ENCODE measurements at regions not wholly inside any gene's neighbourhood (a gene's known extent, or its start where the extent isn't known, plus 50 kb on each side); places are given as distances from the start of the nearest gene placed in this dataset.
"Not testable (repeated sequence)": the region's sequence is repeated elsewhere in the genome, so short reads cannot be mapped to it uniquely, and the experiment has no call there.

GRCh38 chr6:121771937-121772720, 336.7 kb downstream of the GJA1 start:
- no peak for FAIRE-seq
- no peak for DNase-seq (ENCODE audit: insufficient read length, low spot score)
- TF ChIP-seq PAX5 (IDR thresholded peaks at IDR 0.05; ENCODE audit: insufficient read depth, low read length, severe bottlenecking) (no peak), POLR2AphosphoS5 (IDR thresholded peaks at IDR 0.05; ENCODE audit: low read depth, low read length) (no peak), POU2F2 (IDR thresholded peaks at IDR 0.05; ENCODE audit: low read depth, low read length) (no peak), SPI1 (IDR thresholded peaks at IDR 0.05; ENCODE audit: low read depth, low read length) (no peak), TAF1 (IDR thresholded peaks at IDR 0.05; ENCODE audit: low read depth, low read length) (no peak), POLR2A (IDR thresholded peaks at IDR 0.05; ENCODE audit: low read depth, low read length) (no peak)

GRCh38 chr6:121776054-121776453, 340.6 kb downstream of the GJA1 start:
- TF ChIP-seq PAX5 (IDR thresholded peaks at IDR 0.05; ENCODE audit: insufficient read depth, low read length, severe bottlenecking) (no peak), POLR2A (IDR thresholded peaks at IDR 0.05; ENCODE audit: low read depth, low read length) (no peak), SPI1 (IDR thresholded peaks at IDR 0.05; ENCODE audit: low read depth, low read length) (no peak), POLR2AphosphoS5 (IDR thresholded peaks at IDR 0.05; ENCODE audit: low read depth, low read length) (no peak), POU2F2 (IDR thresholded peaks at IDR 0.05; ENCODE audit: low read depth, low read length) (no peak), TAF1 (IDR thresholded peaks at IDR 0.05; ENCODE audit: low read depth, low read length) (no peak)
- DNase-seq (ENCODE audit: insufficient read length, low spot score) (no peak), FAIRE-seq (no peak)

GRCh38 chr6:121780325-121781321, 345.2 kb downstream of the GJA1 start:
- TF ChIP-seq POU2F2 (IDR thresholded peaks at IDR 0.05; ENCODE audit: low read depth, low read length) (no peak), POLR2A (IDR thresholded peaks at IDR 0.05; ENCODE audit: low read depth, low read length) (no peak), PAX5 (IDR thresholded peaks at IDR 0.05; ENCODE audit: insufficient read depth, low read length, severe bottlenecking) (no peak), TAF1 (IDR thresholded peaks at IDR 0.05; ENCODE audit: low read depth, low read length) (no peak), SPI1 (IDR thresholded peaks at IDR 0.05; ENCODE audit: low read depth, low read length) (no peak), POLR2AphosphoS5 (IDR thresholded peaks at IDR 0.05; ENCODE audit: low read depth, low read length) (no peak)
- no peak for FAIRE-seq
- no peak for DNase-seq (ENCODE audit: insufficient read length, low spot score)

GRCh38 chr6:121791396-121792315, 356.2 kb downstream of the GJA1 start:
- no peak for DNase-seq (ENCODE audit: insufficient read length, low spot score)
- no peak for FAIRE-seq
- TF ChIP-seq TAF1 (IDR thresholded peaks at IDR 0.05; ENCODE audit: low read depth, low read length) (no peak), POLR2AphosphoS5 (IDR thresholded peaks at IDR 0.05; ENCODE audit: low read depth, low read length) (no peak), SPI1 (IDR thresholded peaks at IDR 0.05; ENCODE audit: low read depth, low read length) (no peak), POLR2A (IDR thresholded peaks at IDR 0.05; ENCODE audit: low read depth, low read length) (no peak), PAX5 (IDR thresholded peaks at IDR 0.05; ENCODE audit: insufficient read depth, low read length, severe bottlenecking) (no peak), POU2F2 (IDR thresholded peaks at IDR 0.05; ENCODE audit: low read depth, low read length) (no peak)

- no peak for DNase-seq (ENCODE audit: insufficient read length, low spot score)
Observed at GRCh38 chr6:121794630-121795029, 359.2 kb downstream of the GJA1 start.

GRCh38 chr6:121797598-121797997, 362.2 kb downstream of the GJA1 start:
- DNase-seq (ENCODE audit: insufficient read length, low spot score); FAIRE-seq: not testable (repeated sequence)

More at GRCh38 chr6:121794630-121795029, 359.2 kb downstream of the GJA1 start:
- TF ChIP-seq POLR2AphosphoS5 (IDR thresholded peaks at IDR 0.05; ENCODE audit: low read depth, low read length) (no peak), SPI1 (IDR thresholded peaks at IDR 0.05; ENCODE audit: low read depth, low read length) (no peak), POLR2A (IDR thresholded peaks at IDR 0.05; ENCODE audit: low read depth, low read length) (no peak), POU2F2 (IDR thresholded peaks at IDR 0.05; ENCODE audit: low read depth, low read length) (no peak), PAX5 (IDR thresholded peaks at IDR 0.05; ENCODE audit: insufficient read depth, low read length, severe bottlenecking) (no peak), TAF1 (IDR thresholded peaks at IDR 0.05; ENCODE audit: low read depth, low read length) (no peak)
- FAIRE-seq: no peak

GRCh38 chr6:121798126-121798525, 362.7 kb downstream of the GJA1 start:
- FAIRE-seq; DNase-seq (ENCODE audit: insufficient read length, low spot score): not testable (repeated sequence)

GRCh38 chr6:121799574-121799973, 364.1 kb downstream of the GJA1 start:
- no peak for TF ChIP-seq PAX5 (IDR thresholded peaks at IDR 0.05; ENCODE audit: insufficient read depth, low read length, severe bottlenecking)
- no peak for TF ChIP-seq POLR2A (IDR thresholded peaks at IDR 0.05; ENCODE audit: low read depth, low read length)
- no peak for TF ChIP-seq SPI1 (IDR thresholded peaks at IDR 0.05; ENCODE audit: low read depth, low read length)
- TF ChIP-seq POU2F2 (IDR thresholded peaks at IDR 0.05; ENCODE audit: low read depth, low read length): no peak
- no peak for TF ChIP-seq TAF1 (IDR thresholded peaks at IDR 0.05; ENCODE audit: low read depth, low read length)
- TF ChIP-seq POLR2AphosphoS5 (IDR thresholded peaks at IDR 0.05; ENCODE audit: low read depth, low read length): no peak
- FAIRE-seq (no peak), DNase-seq (ENCODE audit: insufficient read length, low spot score) (no peak)

- DNase-seq (ENCODE audit: insufficient read length, low spot score) (no peak), FAIRE-seq (no peak)
- TF ChIP-seq POLR2AphosphoS5 (IDR thresholded peaks at IDR 0.05; ENCODE audit: low read depth, low read length) (no peak), POU2F2 (IDR thresholded peaks at IDR 0.05; ENCODE audit: low read depth, low read length) (no peak), POLR2A (IDR thresholded peaks at IDR 0.05; ENCODE audit: low read depth, low read length) (no peak), PAX5 (IDR thresholded peaks at IDR 0.05; ENCODE audit: insufficient read depth, low read length, severe bottlenecking) (no peak), SPI1 (IDR thresholded peaks at IDR 0.05; ENCODE audit: low read depth, low read length) (no peak), TAF1 (IDR thresholded peaks at IDR 0.05; ENCODE audit: low read depth, low read length) (no peak)
Observed at GRCh38 chr6:121800047-121800446, 364.6 kb downstream of the GJA1 start.
